LNCAP (cell line): ENCODE measurements at regions not wholly inside any gene's neighbourhood (a gene's known extent, or its start where the extent isn't known, plus 50 kb on each side); places are given as distances from the start of the nearest gene placed in this dataset.

ENCODE experiments used
- TF ChIP-seq, protein P1 (sequence below): fragments of 450-650 bp; IDR thresholded peaks from 2 replicates; pipeline ENCODE4 v1.5.1; 2017; ENCODE audit warnings: mild to moderate bottlenecking

GRCh38 chr18:41449612-41450011, 505.4 kb upstream of the PIK3C3 start:
- TF ChIP-seq, protein P1, sequence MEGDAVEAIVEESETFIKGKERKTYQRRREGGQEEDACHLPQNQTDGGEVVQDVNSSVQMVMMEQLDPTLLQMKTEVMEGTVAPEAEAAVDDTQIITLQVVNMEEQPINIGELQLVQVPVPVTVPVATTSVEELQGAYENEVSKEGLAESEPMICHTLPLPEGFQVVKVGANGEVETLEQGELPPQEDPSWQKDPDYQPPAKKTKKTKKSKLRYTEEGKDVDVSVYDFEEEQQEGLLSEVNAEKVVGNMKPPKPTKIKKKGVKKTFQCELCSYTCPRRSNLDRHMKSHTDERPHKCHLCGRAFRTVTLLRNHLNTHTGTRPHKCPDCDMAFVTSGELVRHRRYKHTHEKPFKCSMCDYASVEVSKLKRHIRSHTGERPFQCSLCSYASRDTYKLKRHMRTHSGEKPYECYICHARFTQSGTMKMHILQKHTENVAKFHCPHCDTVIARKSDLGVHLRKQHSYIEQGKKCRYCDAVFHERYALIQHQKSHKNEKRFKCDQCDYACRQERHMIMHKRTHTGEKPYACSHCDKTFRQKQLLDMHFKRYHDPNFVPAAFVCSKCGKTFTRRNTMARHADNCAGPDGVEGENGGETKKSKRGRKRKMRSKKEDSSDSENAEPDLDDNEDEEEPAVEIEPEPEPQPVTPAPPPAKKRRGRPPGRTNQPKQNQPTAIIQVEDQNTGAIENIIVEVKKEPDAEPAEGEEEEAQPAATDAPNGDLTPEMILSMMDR = no peak

GRCh38 chr18:41444943-41445342, 510.1 kb upstream of the PIK3C3 start:
- TF ChIP-seq, protein P1 = no peak

DNA sequence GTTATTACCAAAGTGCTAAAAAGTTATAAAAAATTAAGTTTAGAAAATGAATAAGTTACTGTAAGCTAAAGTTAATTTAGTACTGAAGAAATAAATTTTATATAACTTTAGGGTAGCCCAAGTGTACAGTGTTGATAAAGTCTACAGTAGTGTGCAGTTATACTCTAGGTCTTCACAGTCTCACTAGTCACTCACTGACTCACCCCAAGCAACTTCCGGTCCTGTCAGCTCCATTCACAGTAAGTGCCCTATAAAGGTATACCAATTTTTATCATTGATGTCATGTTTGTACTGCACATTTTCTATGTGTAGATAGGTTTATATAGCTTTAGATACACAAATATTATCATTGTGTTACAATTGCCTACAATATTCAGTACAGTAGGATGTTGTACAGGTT, 518.3 kb upstream of the PIK3C3 start:
- TF ChIP-seq, protein P1 = no peak

DNA sequence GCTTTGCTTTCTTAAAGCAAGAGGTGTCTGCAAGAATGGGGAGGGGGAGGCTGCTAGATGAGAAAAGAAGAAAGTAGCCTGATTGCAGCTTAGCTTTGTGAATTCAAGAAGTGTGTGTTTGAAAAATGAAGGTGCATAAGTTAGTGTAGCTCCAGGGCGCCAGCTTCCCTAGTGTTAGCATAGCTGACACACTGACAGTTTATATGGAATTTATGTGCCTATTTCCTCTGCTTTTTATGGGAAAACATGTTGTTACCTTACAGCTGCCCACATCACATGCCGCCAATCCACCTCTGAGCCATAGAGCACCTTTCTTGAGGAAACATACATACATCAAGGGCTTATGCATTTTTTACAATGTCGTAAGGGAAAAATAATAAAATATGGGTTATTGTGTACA, 536.4 kb upstream of the PIK3C3 start:
- TF ChIP-seq, protein P1 = no peak

DNA sequence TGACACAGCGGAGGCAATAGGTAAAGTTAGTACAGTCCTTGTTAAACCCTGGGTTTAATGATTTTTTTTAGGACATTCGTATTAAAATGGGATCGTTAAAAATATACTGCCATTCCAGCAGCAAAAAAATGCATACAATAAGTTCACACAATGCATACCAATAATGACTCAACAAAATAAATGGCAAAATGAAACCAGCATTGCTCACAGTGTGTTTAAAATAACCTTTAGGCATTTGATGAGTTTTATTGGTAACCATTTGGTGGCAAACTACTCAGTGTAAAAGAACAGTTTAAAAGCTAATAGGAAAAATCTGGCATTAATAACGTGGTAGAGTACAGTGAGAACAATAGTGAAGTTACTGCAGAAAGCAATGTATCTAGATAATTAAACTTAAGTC, 539.0 kb upstream of the PIK3C3 start:
- TF ChIP-seq, protein P1 = no peak

DNA sequence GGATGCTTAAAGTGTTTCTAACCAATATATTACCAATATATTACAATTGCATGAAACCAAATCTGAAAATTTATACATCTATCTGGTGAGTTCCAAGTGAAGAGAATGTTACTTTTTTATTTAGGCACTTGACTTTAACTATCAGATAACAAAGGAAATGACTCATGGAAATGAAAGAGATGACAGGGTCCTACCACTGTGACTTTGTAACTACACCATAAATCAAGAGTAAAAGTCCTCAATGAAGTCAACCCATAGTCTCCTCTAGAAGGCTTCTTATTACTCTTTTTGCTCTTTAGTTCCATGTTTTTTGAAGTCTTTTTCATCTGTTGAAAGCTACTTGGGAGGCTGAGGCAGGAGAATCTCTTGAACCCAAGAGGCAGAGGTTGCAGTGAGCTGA, 545.0 kb upstream of the PIK3C3 start:
- TF ChIP-seq, protein P1 = no peak

DNA sequence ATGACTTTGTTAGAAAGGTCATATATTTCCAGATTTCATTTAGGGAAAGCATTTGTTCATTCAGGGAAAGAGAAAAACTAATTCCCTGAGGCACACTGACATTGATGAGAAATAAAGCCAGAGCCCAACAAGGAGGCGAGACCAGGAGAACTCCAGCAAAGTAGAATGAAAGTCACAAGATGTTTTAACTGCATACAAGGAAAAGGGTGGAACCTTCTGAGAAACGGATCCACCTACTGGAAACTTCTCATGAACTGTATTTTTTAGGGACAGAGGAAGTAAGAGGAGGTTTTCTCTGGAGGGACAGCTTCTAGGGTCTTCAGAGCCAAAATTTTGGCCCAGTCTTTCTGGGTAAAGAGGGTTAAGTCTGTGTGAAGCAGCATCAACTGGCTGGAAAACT, 548.2 kb upstream of the PIK3C3 start:
- TF ChIP-seq, protein P1 = no peak

GRCh38 chr18:41396861-41397260, 558.2 kb upstream of the PIK3C3 start:
- TF ChIP-seq, protein P1 = no peak
